NCI-H460 (cell line): ENCODE measurements at regions not wholly inside any gene's neighbourhood (a gene's known extent, or its start where the extent isn't known, plus 50 kb on each side); places are given as distances from the start of the nearest gene placed in this dataset.

Source experiments
- DNase-seq: peaks from one replicate; pipeline ENCODE4 v3.0.0-alpha.2; 2016; ENCODE audit warnings: low read depth; ENCODE audit errors: extremely low read depth

DNA sequence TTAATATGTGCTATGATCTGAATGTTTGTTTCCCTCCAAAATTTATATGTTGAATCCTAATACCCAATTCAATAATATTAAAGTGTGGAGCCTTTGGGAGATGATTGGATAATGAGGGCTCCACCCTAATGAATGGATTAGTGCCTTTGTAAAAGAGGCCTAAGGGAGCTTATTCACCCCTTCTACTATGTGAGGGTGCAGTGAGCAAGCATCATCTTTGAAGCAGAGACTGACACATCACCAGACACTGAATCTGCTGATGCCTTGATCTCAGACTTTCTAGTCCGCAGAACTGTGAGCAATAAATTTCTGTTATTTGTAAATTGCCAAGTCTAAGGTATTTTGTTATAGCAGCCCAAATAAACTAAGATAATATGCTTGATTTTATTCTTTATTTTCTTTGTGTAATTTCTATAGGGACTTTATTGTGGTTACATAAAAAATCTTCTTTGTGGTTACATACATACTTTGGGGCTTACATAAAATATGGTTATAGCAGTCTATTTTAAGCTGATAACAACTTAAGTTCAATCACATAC is 131.1 kb upstream of the SLC38A2 start:
- DNase-seq: no peak

DNA sequence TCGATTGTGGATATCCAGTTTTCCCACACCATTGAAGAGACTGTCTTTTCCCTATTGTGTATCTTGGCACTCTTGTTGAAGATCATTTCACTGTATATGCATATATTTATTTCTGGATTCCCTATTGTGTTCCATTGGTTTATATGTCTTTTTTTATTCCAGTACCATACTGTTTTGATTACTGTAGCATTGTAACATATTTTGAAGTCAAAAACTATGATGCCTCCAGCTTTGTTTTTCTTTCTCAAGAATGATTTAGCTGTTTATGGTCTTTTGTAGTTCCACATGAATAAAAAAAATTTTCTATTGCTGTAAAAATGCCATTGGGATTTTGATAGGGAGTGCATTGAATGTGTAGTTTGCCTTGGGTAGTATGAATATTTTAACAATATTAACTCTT is 128.1 kb upstream of the SLC38A2 start:
- DNase-seq: no peak

DNA sequence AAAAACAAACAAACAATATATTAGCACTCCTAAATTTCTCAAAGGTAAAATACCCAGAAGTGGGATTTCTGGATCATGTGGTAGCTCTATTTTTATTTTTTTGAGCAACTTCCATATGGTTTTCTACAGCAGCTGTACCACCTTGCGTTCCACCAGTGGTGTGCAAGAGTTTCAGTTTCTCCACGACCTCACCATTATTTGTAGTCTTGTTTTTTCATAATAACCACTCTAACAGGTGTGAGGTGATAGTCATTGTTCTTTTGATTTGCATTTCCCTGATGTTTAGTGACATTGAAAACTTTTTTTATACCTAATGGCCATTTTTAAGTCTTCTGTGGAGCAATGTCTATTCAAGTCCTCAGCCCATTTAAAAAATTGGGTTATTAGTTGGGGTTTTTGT is 127.3 kb upstream of the SLC38A2 start:
- DNase-seq: no peak

DNA sequence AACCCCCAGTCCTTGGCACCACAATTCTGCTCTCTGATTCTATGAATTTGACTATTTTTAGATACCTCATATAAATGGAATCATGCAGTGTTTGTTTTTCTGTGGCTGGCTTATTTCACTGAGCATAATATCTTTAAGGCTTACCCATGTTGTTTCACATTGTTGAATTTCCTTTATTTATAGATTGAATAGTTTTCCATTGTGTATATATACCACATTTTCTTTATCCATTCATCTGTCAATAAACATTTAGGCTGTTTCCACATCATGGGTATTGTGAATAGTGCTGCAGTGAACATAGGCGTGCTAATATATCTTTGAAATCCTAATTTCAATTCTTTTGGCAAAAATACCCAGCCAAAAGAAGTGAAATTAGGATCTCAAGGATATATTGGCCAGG is 126.7 kb upstream of the SLC38A2 start:
- DNase-seq: no peak

DNA sequence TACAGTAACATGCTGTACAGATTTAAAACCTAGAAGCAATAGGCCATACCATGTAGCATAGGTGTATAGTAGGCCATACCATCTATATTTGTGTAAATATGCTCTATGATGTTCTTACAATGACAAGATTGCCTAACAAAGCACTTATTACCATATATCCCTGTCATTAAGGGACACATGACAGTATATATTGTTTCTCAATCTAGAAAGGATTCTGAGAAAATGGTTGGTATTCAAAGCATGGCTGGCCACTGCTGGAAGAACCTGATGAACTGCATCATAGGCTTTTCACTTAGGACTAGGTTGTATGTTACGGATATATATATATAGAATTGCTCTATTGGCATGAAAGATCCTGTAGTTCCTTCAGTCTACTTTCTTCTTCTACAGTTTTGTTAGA is 125.2 kb upstream of the SLC38A2 start:
- DNase-seq: no peak

DNA sequence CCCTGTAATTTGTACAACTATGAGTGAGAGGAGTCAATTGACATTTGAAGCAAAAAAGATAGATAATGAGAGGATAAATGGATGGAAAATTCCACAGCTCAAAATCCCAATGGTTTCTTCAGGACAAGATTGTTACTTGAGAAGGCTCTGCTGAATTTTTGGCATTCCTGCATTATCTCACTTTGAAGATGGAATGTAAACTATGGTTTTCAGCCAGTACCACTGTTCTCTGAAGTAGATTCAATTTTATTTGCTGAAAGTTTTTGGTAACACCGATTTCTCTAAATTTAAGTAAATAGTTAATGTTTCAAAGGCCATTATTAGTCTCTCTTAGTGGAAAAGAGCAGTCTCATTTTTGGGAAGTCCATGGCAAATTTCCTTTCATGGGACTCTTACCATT is 121.9 kb upstream of the SLC38A2 start:
- peak; percentile 61 for DNase-seq

DNA sequence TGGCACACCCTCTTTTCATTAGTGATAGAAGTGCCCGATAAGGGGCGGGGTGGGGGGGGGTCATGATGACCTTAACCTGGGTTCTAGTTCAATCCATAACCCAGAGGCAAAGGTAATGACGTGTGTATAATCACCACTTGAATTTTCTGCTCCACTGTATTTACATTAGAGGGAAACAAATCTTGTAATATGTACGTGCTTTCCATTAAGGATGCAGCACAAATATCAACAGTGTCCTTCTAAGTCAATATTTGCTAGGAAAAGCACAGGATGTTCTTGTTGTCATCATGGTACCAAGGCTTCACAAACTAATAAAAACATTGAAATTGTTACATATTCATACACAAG is 121.2 kb upstream of the SLC38A2 start:
- peak; percentile 96 for DNase-seq

DNA sequence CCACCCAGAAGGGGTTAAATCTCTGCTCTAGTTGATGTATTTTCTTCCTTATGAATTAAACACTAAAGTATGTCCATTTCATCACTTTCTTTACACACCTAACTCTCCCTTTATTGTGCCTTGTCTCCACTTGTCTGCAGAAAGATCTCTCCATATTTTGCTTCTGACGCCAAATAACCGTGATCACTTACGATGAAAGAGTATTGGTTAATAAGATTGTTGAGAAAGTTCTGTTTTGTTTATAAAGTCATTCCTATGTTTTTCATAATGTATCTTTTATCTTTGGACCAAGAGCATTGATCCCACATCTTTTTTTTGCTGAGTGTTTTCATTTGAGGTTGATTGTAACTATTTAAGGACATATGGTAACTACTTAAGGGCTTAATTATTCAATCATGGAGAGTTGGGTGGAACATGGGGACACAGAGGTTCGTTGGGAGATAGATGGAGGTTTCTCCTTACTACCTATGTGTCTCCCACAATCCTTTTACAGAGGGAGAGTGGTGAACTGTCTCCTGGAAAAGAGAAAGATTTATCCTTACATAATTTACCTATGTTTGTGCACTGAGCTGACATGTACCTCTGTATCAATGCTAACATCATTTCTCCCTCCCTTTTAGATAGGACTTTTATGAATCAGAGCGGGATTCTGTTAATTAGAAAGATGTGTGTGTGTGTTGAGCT is 120.7 kb upstream of the SLC38A2 start:
- DNase-seq: peak; percentile 69

DNA sequence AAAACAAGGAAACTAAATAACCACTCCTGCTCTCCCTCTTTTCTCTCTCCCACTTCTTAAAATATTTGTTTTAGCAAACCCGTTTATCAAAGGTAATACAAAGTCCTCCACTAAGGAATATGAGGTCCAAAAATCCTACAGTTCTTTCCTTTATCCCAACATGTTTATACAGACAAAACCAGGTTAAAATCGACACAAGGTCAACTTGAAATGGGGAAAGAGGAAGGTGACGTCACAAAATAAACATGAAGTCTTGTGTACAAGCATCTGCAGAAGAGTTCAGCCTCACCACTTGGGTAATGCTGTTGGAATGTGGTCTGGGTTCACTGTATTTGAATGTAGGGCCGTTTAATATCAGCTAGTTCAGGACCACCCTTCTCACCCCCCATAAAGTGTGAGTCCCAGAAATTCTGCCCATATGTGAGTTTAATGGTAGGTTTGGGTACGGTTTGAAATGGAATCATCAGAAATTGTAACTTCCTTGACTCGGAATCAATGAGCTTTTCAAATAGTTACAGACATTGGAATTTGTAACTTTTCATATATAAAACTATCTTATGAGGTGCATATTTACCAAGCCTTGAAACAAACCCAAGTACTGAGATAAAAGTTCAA is 120.0 kb upstream of the SLC38A2 start:
- DNase-seq: peak; percentile 91

DNA sequence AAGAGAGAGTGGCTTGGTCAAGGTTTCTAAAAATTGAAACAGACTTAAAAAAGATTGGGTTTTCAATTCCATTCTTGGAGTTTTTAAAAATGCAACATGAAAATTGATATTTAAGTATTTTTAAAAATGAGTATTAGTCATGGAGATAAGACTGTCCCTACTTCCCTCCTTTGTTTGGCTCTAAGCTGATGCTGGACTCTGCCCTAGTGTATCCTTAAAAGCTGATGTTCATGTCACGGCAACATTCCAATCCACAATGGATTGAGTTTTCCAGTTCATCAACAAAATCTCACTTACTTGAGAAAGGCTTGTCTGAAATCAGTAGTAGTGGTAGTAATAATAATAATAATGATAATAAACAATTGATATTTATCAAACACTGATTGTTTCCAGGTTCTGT is 119.0 kb upstream of the SLC38A2 start:
- DNase-seq: no peak

DNA sequence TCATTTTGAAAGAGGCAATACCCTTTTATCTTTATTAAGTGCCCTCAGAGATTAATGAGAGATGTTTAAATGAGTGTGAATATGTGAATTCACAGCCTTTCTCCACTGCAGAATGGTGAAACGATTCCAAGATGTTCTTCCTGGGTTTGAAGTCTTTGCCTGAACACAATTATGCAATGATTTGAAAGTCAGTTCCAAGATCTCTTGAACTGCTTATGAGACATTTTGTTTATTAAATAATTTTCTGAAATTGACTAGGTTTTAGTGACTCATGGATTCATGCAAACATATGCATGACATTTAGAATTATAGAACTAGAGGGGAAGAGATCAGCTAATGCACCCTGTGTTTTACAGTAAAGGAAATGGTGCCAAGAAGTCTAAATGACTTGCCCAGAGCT is 118.1 kb upstream of the SLC38A2 start:
- DNase-seq: no peak

DNA sequence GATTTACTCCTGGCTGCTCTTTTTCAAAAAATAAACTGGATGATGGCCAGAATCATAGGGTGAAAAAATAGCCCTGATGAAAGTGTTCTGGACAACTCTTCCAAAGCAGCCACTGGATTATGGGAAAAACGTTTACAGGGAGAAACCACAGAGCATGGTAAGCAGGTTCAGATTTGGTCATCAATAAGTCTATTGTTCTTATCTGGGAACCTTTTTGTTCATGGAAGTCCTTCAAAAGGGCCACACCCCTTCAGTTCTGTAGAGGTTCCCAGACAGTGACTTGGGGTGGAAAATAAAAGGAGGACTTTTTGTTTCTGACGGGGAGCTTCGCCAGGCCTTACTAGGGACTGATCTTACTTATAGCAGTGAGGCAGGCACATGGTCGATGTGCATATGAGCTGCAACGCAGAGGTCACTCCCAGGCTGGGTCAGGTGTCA is 117.4 kb upstream of the SLC38A2 start:
- DNase-seq: no peak

DNA sequence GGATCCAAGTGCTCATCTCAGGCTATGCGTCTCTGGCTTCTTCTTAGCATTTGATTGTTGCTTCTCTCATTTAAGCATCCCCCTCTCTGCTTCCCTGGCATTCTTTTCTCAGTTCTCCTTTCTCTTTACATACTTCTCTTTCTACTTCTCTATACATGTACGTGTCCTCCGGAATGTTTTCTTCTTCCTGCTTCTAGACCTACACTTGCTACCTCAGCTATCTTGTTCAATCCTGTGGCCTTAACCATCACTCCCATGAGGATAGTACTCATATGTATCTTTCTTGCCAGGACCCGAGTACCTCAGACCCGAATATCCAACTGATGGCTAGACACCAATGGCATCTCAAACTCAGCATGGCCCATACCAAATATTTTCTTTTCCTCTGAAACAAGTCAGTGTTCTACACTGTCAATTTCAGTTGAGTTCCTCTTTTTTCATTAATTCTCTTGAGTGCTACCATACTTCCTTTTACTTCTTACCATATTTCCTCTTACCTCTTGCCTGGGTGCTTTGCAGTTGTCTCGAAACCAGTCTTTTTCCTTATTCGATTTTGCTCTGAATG is 115.1 kb upstream of the SLC38A2 start:
- no peak for DNase-seq

DNA sequence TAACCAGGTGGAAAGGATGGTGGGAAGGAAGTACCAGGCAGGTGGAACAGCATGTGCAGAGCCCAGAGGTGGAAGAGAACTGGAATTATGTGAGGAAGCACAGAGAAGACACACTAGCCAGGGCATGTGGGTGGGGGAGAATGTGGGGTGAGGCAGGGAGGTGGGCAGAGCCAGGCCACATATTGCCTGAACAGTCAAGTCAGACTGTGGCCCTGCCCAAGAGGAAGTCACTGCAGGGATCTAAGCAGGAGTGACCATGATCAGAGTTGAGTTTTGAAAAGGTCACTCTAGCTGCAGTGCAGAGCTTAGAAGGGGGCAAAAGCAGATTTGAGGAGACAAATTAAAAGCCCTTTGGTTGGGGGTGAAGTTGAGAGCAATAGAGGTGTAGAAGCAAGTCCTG is 114.0 kb upstream of the SLC38A2 start:
- no peak for DNase-seq

DNA sequence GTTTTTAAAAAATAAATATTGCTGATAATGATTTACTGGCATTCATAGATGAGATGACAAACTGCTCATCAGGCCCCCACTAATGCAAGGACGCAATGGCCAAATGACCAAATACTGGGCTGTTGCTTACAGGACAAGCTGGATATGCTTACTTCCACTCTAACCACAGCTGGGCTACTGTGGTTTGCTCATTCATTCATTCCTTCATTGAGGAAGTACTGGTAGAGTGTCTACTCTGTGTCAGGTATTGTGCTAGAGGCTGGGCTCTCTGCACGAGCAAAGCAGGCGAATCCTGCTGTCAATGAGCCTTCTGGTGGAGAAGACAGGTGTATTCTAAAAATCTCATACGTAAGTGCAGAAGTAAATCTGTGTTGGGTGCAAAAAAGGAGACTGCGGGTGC is 113.3 kb upstream of the SLC38A2 start:
- DNase-seq: no peak

DNA sequence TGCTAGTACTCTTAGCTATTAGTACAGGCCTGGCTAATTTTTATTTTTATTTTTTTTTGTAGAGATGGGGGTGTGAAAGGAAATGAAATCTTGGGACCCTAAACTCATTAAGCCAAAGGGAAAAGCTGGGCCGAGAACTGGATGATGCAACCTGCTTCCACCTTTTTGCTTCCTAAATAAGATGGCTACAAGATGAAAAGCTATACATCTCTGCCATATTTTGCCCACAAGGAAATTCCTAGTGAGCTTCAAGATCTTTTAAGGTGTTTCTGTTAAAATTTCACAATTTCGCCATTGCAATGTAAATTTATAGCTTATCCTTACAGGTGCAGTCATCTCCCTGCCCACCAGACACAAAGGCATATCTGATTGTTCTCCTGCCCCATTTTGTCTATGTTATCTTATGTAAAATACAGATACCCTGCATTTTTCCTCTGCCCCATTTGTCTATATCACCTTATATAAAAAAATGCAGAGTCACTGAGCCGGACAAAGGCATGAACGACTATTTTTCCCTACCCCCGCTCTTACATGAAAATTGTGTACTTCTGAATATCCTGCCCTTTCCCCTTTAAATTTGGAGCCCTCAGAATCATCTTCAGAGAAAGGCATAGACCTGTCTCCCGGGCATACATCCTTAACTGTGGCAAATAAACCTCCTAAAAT is 112.0 kb upstream of the SLC38A2 start:
- DNase-seq: no peak

DNA sequence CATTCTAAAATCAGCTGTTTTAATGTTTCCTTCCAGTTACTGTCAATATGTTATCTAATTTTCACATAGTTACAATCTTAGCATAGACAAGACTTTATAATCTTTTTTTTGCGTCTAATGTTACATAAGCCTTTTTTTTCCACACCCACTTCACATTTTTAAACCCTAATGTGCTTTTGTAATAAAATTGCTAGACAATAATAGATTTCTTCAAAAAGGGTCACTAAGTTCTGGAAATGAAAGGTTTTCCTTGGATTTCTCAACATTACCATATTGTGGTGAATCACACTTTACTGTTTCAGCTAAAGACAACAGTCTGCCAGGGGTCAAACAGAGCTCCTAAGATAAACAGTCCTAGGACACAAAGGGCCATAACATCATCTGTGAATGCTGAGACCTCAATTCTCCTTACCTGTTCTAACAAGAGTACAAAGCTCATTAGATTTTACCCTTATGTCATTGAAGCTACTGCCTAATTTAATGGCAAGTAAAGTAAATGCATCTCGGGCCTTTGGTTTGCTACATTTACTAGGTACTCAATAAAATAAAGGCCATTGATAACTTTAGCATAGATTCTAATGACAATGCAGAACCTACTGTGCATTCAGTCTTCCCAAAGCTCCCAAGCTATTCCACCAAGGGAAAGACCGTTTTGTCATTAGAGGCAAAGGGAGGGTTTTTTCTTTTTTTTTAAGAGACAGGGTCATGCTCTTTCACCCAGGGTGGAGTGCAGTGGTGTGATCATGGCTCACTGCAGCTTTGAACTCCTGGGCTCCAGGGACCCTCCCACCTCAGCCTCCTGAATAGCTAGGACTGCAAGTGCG is 111.2 kb upstream of the SLC38A2 start:
- no peak for DNase-seq

DNA sequence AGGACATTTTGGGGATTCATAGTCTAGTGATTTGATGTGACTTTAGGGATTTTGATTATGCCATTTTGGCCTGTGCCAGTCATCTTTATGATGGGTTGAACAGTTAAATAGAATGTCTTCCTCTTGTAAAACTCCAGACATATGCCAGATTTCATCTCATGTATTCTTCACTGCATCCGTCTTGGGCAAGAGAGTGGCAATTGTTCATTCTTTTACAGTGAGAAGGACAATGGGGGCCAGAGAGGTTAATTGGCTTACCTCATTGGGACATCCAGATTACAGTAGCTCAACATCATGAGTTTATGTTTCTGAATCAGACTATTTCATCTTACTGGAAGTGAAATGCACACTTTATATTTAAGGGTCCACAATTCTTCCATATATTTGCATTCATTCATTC is 108.2 kb upstream of the SLC38A2 start:
- no peak for DNase-seq

DNA sequence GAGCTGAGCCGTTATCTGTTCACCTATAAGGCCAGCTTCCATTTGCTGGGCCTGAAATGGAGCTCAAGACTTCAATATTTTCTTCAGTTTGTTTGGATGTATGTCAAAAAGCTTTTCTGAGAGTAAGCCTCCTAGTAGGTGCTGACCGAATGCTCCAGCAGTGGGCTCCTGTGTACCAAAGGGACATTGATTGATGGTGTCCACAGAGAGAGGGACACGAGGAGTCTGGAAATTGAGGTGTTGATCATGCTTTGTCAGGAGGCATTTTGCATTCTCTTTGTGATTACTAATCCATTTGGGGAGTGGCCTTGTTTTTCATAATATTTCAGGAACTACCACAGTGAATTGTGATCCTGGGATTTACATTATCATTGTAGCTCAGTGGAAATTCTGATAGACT is 107.7 kb upstream of the SLC38A2 start:
- DNase-seq: no peak

DNA sequence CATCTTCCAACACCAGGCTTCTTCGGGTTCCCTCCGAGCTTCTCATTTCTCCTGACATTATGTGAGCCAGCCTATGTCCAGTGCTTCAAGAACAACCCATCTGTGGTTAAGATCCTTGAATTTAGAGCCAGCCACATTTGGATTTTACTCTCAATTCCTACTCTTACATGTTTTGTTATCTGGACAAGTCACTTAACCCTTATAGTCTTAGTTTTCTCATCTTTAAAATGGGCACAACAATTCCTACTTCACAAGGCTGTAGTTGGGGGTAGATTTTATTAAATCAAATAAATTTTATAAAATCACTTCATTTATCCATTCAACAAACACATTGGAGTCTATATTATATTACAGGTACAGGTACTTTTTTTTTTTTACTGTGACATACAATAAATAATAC is 105.5 kb upstream of the SLC38A2 start:
- no peak for DNase-seq

DNA sequence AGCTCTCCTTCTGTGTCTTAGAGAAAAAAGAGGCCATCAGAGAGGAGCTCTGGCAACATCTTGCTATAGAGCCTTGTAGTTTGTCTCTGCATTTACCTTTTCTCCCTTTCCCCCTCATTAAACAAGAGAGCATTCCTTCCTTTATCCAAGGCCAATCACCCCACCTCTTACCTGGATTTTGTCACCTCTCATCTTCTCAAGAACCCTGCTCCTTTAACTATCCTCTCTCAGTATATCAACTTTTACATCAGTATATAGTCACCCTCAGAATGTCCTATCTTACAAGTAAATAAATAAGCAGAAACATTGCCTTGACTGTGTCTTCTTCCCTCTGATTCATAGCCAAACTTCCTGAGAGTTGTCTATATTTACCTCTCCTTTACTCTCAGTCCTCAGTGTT is 105.0 kb upstream of the SLC38A2 start:
- no peak for DNase-seq
